NCI-H526 (cell line): ENCODE measurements at regions not wholly inside any gene's neighbourhood (a gene's known extent, or its start where the extent isn't known, plus 50 kb on each side); places are given as distances from the start of the nearest gene placed in this dataset.

ENCODE experiments used
- DNase-seq, 2 experiments: peaks; one replicate each; lab custom pipeline; 2025; lab: John Stamatoyannopoulos, UW

DNA sequence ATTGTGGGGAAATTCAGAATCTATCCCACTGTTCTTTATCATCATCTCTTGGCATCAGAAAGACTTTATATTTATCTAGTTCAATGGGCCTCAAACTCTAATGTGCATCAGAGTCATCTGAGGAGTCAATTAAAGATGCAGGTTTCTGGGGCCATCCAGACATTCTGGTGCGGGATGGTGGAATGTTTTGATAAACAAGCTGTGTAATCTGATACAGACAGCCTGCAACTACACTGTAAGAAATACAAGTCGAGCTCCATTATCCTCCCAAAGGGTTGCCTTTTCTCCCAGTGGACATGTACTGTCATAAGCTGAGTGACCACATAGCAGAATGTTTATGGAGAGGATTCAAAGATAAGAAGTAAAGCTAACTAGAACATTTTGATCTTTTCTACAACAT is 515.3 kb upstream of the DCC start:
- no peak for DNase-seq

DNA sequence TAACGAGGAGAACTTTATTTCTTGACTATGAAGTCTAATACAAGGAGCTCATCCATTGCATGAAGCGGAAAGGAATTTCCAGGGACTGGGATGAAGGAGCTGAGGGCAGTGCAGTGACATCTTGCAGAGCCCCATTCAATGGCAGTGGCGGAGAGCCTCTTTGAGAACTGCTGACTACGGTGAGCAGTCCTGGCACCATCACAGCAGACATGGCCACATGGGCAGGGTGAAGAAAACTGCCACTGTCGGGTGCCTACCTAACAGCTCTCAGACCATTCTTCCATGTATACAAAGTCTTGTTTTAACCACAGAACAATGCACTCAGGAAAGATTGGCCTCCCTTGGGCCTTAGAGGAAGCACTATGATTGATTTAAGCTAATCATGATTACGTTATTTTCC is 506.1 kb upstream of the DCC start:
- no peak for DNase-seq

DNA sequence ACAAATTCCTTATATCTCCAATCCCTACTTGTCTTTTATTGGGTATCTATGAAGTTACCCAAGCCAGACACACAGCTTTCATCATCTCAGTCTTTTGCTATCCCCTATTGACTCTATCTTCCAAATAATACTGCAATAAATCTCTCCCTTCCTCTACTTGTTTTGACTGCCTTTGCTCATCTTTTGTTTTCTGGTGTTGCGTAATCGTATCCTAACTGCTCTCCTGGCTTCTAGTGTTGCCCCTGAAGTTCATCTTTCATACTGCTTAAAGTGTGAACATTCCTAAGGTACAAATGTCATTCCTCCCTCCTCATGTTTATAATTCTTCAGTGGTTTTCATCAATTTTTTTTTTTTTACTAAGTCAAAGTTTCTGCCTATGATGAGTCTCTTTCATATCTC is 491.3 kb upstream of the DCC start:
- DNase-seq, result no peak

DNA sequence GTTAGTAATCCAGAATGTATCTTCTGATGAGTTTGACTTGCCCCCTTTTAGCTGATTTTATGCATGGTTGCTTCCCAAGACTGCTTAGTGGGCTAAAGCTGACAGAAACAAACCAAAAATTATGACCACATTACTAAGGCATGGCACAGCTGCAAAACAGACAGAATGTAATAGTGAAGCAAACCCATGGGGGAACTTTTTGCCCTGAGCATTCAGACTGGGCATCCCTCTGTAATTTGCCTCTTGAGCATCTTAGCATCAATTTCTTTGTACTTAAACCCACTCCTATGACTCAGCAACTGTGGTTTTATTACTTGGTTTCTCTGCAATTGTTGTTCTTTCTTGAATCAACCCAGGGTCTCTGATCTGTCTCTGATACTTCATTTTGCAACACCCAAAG is 487.3 kb upstream of the DCC start:
- no peak for DNase-seq

DNA sequence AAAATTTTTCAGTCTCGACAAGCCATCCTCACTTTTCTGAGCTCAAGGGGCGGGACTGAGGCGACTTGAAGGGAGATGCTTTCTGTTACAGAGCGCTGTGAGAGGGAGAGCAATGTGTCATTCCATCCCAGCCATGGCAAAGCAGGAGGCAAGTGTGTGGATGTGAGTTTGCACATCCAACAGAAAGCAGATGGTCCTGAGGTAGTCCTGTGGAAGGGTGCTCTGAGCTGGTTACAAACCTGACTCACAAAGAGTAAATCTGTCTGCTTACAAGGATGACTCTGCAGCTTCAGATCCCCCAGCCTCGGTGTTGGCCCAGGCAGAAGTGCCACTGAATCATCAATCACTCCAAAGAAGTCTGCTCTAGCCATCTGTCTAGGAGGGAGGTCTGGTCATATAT is 482.0 kb upstream of the DCC start:
- no peak for DNase-seq

DNA sequence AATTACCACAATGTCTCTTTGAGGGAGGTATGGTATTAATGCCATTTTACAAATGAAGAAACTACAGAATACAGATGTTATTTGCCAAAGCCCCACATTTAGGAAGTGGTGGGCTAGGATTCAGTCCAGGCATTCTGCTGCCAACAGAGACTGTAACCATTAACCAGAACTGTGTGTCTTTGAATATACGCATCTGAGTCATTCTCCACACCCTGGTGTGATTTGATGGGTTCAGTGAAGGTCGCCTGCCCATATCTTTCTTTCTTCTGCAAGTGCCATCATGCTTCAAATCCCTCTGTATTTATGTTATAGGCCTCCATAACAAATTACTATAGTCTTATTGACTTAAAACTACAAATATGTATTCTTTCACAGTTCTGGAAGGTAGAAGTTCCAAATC is 479.0 kb upstream of the DCC start:
- DNase-seq, result no peak

DNA sequence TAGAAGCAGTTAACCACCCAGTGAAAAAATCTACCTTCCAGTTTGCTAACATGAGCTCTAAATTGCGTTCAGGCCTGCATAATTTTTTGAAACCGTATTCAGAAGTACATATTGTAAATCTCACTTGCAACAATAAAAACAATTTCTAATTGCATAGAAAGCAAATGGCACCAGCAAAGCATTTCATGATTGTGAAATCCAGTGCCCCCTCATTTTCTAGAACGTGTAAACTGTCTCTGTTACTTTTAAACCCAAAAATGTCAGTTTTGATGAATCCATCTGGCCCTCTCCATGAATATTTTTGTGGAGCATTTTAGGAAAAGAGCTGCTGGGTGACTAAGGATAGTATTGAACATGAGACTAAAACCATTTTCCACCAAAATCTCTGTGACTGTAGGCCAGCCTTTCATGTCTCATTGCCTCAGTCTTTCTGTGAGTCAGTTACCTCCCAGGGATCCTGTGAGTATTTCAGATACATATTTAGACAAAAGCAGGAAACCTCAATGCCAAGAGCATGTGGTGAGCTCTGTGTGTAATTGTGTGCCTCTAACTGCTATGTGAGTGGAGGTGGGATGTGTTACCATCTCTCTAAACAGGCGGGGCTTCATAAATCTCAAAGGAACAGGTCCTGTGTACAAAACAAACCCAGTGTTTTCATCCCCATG is 477.8 kb upstream of the DCC start:
- no peak for DNase-seq

DNA sequence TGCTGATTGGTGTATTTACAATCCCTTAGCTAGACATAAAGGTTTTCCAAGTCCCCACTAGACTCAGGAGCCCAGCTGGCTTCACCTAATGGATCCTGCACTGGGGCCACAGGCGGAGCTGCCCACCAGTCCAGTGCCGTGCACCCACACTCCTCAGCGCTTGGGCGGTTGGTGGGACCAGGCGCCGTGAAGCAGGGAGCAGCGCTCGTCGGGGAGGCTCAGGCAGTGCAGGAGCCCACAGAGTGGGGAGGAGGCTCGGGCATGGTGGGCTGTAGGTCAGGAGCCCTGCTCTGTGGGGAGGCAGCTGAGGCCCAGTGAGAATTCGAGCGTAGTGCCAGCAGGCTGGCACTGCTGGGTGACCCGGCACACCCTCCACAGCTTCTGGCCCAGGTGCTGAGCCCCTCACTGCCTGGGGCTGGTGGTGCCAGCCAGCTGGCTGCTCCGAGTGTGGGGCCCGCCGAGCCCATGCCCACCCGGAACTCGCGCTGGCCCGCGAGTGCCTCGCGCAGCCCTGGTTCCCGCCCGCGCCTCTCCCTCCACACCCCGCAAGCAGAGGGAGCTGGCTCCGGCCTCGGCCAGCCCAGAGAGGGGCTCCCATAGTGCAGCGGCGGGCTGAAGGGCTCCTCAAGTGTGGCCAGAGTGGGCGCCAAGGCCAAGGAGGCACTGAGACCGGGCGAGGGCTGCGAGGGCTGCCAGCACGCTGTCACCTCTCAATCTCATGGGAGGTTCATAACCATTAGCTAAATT is 475.6 kb upstream of the DCC start:
- DNase-seq, result no peak

DNA sequence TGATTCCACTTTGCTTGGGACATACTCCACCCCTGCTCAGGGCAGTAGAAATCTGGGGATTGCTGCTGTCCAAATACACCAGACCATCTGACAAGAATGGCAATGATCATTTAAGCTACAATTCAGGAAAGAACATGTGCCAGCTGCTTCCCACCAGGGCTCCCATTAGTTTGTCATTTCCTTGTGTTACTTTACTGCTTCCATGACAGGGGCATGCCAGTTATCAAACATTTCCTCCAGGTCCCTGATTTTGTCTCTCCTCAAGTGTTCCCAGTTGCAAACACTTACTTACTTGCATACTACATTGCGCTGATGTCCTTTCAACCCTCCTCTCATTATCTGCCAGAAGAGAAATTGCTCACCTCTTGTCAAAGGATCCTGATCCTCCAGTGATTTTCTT is 474.5 kb upstream of the DCC start:
- no peak for DNase-seq

DNA sequence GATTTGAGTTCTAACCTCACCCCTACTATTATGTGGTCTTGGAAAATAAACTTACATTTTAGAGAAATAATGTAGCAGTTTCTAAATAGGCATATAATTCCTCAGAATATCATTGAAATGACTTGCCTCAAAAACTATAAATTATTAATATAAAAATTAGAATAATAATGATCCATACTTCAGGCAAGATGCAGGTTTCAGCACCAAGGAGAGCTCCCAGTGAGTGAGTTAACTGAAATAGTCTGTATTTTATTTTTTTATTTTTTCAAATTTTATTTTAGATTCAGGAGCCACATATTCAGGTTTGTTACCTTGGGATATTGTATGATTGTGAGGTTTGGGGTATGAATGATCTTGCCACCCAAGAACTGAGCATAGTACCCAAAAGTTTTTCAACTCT is 472.2 kb upstream of the DCC start:
- no peak for DNase-seq

DNA sequence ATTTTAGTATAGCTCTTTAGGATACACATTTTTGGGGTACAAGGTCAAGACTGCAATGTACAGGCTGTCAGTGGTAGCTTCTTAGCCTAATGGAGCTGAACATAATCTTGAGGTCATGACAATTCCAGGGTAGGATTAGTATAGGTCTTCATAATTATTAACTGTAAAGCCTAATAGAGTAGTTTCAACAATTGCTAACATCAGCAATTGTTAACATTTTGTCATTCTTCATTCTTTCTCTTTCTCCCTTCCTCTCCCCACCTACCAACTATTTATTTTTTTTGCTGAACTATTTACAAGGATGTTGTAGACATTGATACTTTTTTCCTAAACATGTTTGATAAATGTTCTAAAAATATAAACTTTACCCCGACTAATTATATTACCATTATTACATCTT is 461.3 kb upstream of the DCC start:
- no peak for DNase-seq

DNA sequence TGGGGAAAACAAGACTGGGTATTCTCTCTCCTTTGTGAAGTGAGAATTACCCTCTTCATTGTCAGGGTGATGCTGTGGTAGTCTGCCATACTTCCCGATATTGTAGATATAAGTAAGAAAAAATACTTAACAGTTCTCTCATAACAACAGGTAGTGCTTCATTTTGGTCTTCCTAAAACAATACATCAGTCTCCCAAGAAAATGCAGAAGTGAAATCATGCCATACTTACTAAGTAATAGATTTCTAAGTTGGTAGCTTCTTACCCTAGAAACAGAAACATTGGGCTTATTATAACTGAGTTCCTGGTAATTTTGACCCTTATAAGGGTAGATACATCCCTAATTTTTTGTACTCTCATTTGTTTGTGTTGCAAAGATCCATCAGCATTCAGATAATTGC is 460.7 kb upstream of the DCC start:
- DNase-seq, result no peak

DNA sequence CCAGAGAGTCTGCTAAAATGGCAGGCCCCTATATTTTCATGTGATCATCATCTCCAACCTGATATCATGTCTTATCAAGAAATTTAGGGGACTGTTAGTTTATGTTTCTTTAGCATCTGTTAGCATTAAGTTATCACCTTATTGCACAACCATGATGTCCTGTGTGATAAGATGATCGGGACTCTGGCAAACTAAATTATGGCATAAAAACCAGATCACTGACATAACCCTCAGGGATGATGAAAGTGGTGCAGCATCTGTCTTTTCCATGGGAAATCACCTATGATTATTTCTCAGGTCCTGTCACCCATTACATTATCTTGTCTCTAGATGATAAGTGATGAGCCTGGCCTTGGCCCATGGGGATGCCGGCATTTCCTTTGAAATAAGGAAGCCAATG is 458.6 kb upstream of the DCC start:
- no peak for DNase-seq

DNA sequence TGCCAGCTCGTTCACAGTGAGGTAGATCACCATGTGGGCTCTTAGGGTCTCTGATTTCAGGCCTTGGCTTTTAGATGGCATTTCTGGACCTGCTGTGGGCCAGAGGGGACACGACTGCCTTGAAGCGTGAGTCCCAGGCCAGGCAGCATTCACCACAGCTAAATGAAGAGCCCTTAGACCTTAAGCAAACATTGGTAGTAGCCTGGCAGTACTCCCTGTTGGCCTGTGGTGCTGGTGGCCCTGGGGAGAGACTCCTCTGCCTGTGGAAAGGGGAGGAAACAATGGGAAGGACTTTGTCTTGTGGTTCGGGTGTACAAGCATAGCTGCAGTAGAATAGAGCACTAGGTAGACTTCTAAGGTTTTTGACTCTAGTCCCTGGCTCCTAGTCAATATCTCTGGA is 456.0 kb upstream of the DCC start:
- no peak for DNase-seq

DNA sequence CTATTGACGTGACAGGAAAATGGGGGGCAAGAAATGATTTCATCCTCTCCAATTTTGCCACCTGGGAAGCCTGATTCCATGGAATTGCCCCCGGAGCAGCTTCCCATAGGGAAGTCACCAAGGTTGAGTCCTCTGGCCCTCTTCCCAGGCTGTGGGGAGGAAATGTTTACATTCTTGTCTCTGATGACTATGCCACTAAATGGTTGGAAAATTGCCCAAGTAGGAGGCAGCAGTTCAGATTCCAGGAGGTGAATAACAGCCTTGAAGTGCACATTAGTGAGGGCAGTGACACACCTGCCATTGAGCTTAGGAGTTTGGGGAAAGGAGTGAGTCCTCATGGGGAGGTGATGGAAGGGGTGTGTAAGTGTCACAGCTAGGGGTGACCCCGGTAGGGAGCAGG is 449.2 kb upstream of the DCC start:
- no peak for DNase-seq

DNA sequence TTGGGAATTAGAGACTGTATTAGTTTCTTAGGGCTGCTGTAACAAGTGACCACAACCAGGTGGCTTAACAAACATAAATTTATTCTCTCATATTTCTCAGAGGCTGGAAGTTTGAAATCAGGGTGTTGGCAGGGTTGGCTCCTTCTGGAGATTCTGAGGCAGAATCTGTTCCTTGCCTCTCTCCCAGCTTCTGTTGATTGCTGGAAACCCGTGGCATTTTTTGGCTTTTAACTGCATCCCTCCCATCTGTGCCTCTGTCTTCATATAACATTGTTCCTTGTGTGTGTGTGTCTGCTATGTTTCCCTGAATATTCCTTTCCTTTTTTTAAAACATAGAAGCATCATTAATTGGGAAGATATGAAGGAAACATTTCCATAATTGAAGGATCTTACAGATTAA is 448.1 kb upstream of the DCC start:
- DNase-seq, result no peak

DNA sequence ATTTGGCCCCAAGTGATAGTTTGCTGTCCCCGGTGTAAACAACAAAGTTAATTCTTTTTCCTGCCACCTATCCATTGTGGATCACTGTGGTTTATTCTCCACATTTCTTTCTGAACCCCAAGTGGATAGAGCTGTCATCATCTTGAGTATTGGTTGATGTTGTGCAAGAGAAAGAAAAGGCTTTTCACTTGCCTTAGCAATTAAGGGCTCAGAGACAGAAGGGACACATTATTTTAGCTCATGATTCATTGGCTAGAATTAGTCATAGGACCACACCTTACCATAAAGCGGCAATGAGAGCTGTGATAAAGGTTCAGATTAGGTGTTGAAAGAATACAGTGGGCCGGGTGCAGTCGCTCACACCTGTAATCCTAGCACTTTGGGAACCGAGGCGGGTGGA is 442.1 kb upstream of the DCC start:
- DNase-seq, result no peak

DNA sequence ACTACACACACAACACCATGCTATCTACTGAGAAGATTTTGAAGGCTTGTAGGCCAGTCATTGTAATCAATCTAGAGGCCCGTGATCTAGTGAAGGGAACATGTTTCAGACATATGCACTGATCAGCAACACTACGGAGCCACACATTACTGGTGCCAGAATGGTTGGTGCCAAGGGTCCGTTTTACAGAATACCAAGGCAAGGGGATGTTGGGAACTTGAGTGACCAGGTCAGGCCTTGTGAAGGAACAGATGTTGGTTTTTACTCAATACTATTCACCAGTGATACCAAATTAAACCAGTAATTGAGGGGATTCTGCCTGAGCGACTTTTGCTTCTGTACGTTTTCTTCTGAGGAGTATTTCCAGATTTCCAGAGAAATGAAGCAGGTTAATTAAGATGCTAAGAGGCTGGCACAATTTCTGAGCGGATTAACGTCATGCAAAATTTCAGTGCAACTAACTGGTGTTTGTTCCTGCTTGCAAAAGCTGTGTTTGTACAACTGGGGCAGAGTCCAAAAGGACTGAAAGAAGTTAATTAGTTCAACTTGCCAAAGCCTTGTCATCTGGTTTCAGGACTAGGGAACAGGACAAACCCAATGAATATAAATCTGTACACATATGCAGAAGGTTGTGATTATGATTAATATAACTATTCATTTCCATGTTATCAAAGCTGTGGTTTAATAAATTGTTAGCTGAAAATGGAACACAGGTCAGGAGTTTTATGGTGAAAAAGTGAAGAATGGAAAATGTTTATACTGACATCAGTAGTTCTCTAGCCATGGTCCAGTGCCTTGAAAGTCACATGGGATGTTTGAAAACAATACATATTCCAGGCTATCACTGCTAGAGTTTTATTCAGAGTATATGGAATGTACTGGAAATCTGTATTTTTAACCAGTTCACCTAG is 432.1 kb upstream of the DCC start:
- DNase-seq, result no peak

DNA sequence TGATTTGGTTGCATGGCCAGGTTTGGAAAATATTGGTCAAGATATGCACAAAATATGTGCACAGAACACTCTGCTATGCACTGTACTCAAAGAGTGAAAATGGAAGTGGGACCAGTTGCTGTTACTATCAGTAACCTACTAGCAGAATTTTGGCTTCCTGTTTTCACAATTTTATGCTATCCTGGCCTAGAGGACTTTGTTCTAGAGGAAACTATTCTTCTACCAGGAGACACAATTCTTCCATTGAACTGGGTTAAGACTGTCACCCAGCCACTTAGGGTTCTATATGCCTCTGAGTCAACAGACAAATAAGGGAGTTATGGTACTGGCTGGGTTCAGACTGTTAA is 431.4 kb upstream of the DCC start:
- DNase-seq, result no peak

DNA sequence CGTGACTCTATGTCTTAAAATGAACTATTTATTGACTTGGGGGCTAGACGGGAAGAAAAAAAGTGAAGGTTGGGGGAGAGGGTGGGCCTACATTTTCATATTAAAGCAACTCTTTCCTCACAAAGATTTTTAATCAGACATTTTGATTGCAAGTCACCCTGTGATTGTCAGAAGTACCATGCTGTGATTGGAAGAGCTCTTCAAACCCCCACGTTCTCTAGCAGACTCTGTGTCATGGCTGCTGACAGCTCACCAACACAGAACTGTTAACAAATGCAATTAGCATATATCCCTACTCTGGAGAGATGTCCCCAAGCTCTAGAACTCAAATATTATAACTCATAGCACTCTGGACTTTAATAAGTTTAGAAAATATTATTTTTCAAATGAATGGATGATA is 428.4 kb upstream of the DCC start:
- DNase-seq, result no peak

DNA sequence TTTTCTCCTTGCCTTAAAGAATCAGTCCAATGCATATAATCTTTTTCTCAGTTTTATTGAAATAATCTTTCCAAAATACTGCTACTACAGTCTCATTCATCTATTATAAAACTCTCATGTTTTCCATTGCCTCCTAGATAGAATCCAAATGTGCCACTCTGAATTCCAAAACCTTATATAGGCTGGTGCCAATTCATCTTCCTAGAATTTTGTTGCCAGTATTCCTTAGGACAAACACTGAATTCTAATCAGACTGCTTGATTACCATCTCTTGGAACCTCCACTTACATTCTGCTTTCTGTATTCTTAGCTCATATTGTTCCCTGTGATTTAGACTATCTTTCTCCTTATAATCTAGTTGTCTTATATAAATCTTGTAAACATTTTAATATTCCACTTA is 427.6 kb upstream of the DCC start:
- no peak for DNase-seq

DNA sequence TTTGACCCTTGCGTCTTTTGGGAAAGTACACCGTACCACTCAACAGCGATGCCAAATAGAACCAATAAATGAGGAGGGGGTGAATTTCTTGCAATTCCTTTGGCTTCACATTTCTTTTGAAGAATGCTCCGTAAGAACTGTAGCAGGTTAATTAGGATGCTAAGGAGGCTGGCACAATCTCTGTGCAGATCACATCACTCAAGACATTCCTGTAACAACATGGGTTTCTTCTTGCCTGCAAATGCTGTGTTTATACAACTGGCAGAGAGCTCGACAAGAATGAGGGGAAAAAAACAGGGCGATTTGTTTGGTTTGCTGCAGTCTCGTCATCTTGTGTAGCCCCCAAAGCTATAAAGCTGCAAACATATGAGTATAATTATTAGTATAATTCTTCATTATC is 424.8 kb upstream of the DCC start:
- DNase-seq, result no peak

DNA sequence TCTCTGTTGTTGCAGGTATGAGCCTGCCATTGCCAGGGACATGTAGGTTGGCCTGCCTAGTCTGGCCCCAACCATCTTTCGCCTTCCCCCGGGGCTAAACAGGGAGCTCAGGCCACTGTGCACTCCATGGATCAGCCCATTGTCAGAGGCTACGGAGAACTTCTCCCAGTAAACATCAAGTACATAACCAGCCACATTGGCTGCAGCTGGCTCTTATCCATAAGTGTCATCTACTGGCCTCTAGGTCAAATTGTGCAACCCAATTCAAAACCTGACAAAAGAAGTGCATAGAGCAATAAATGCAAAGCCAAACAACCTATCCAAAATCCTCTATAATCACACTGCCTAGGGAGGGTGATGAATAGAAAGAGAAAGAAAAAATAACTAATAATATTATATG is 418.1 kb upstream of the DCC start:
- DNase-seq, result no peak
